ENCODE measurements at regions not wholly inside any gene's neighbourhood (a gene's known extent, or its start where the extent isn't known, plus 50 kb on each side); places are given as distances from the start of the nearest gene placed in this dataset.

DNA sequence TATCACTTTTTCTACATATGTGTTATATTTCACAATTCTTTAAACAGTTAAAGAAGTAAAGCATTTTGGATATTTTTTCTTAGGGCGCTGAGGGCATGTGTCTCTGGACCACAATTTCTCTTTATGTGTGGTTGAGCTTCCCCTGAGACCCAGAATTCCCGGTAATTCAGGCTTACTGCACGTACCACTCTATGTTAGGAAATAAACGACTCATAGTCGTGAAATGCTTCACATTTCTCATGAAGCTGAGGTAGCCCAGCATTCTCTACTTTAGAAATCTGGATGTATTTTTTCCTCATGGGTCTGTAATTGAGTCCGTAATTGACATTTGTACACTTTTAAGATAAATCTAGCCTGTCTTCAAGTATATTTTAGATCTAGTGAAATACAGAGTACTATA is 170.6 kb downstream of the FZD1 start:
- H4K20me1 ChIP-seq (ENCODE audit: control insufficient read depth, insufficient read depth, low read length, poor library complexity, severe bottlenecking): no peaks in the 10 kb centered on the region
- H3K36me3 ChIP-seq (replicated peaks in 1 of 2; ENCODE audit: control extremely low read depth in 1 of 2, control insufficient read depth in 1 of 2, extremely low read depth in 1 of 2, insufficient read depth in 2 of 2, low read length in 1 of 2): no peaks in the 10 kb centered on the region
- DNase-seq: no peak
- no peak overlapping the region for H3K27ac ChIP-seq (ENCODE audit: low read length in 2 of 2)
- CTCF ChIA-PET: no interaction called here
- no peaks in the 10 kb centered on the region for H3K79me2 ChIP-seq (ENCODE audit: control insufficient read depth, insufficient read depth, low read length)
- intact Hi-C loops (cut with micrococcal nuclease): no loop called here
- no peak overlapping the region for H3K27ac Mint-ChIP-seq
- H3K9me3 Mint-ChIP-seq (ENCODE audit: insufficient read depth): peaks cover 5% of the 10 kb centered on the region
- TF ChIP-seq EZH2 (IDR thresholded peaks at IDR 0.05; ENCODE audit: borderline replicate concordance, insufficient read depth, low read depth, low read length, poor library complexity, severe bottlenecking): no peak
- H3K9ac ChIP-seq (ENCODE audit: low read length): no peak overlapping the region
- no peak for ATAC-seq (ENCODE audit: low read depth)
- H3K4me1 ChIP-seq (ENCODE audit: control insufficient read depth in 2 of 2, insufficient read depth in 2 of 2, low read length in 2 of 2): no peaks in the 10 kb centered on the region
- no peak overlapping the region for H3K4me3 ChIP-seq (ENCODE audit: control extremely low read depth in 1 of 5, extremely low read depth in 1 of 5, insufficient read depth in 1 of 5, low read depth in 2 of 5, low read length in 4 of 5)
- POLR2A ChIA-PET: no interaction called here
- H3K27me3 Mint-ChIP-seq: peaks cover 4% of the 10 kb centered on the region
- H3K4me3 Mint-ChIP-seq: no peak overlapping the region
- no peaks in the 10 kb centered on the region for H3K4me1 Mint-ChIP-seq
- WGBS (ENCODE audit: insufficient coverage): 57% methylated on average over 1 of the region's 6 CpGs
- no peak overlapping the region for H3K4me2 ChIP-seq (replicated peaks; ENCODE audit: low read depth, low read length, poor library complexity, severe bottlenecking)
- peaks cover 0 to 3% (median 0%) of the 10 kb centered on the region in 4 experiments for H3K27me3 ChIP-seq (replicated peaks in 1 of 4; ENCODE audit: control extremely low read depth in 1 of 4, control insufficient read depth in 3 of 4, insufficient read depth in 4 of 4, low read length in 3 of 4)
- H2AFZ ChIP-seq (ENCODE audit: insufficient read depth, low read depth, low read length, poor library complexity, severe bottlenecking): no peak overlapping the region
- peaks cover 0 to 10% (median 0%) of the 10 kb centered on the region in 3 donors for H3K9me3 ChIP-seq (ENCODE audit: control extremely low read depth in 1 of 3, control insufficient read depth in 2 of 3, insufficient read depth in 1 of 3, low read length in 2 of 3)

DNA sequence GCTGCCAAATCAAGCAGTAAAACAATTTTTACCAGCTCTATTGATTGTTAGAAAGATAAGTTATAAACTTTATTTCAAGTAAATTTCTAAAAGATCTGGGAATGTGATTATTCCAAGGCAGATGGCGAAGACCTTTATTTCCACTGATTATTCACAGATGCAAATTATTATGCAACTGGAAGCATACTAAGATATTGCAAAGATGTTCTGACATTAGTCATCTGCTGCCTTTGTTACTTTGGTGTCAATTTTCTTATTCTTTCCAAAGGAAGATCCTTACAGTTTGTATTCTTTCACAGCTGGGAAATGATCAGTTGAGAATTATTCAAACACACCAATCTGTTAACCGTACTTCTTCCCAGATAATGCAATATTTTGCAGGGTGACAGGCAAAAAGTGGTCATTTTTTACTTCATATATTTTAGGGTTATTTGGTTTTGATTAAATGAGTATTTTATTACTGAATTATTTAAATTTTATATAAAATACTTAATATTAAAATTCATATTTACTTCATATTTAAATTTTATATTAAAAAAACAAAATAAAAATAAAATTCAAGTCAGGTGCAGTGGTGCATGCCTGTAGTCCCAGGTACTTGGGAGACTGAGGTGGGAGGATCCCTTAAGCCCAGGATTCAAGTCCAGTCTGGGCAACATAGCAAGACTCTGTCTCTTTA is 171.3 kb downstream of the FZD1 start:
- H3K4me3 ChIP-seq (ENCODE audit: control extremely low read depth in 1 of 5, extremely low read depth in 1 of 5, insufficient read depth in 1 of 5, low read depth in 2 of 5, low read length in 4 of 5): no peak overlapping the region
- ATAC-seq (ENCODE audit: low read depth): no peak
- H3K27me3 ChIP-seq (replicated peaks in 1 of 4; ENCODE audit: control extremely low read depth in 1 of 4, control insufficient read depth in 3 of 4, insufficient read depth in 4 of 4, low read length in 3 of 4): peaks cover 0 to 3% (median 0%) of the 10 kb centered on the region in 4 experiments
- DNase-seq: no peak
- ChIA-PET CTCF (no interaction called here), POLR2A (no interaction called here)
- peaks cover 0 to 10% (median 0%) of the 10 kb centered on the region in 3 donors for H3K9me3 ChIP-seq (ENCODE audit: control extremely low read depth in 1 of 3, control insufficient read depth in 2 of 3, insufficient read depth in 1 of 3, low read length in 2 of 3)
- H3K36me3 ChIP-seq (replicated peaks in 1 of 2; ENCODE audit: control extremely low read depth in 1 of 2, control insufficient read depth in 1 of 2, extremely low read depth in 1 of 2, insufficient read depth in 2 of 2, low read length in 1 of 2): no peaks in the 10 kb centered on the region
- no peak for TF ChIP-seq EZH2 (IDR thresholded peaks at IDR 0.05; ENCODE audit: borderline replicate concordance, insufficient read depth, low read depth, low read length, poor library complexity, severe bottlenecking)
- TF ChIP-seq, protein P1, sequence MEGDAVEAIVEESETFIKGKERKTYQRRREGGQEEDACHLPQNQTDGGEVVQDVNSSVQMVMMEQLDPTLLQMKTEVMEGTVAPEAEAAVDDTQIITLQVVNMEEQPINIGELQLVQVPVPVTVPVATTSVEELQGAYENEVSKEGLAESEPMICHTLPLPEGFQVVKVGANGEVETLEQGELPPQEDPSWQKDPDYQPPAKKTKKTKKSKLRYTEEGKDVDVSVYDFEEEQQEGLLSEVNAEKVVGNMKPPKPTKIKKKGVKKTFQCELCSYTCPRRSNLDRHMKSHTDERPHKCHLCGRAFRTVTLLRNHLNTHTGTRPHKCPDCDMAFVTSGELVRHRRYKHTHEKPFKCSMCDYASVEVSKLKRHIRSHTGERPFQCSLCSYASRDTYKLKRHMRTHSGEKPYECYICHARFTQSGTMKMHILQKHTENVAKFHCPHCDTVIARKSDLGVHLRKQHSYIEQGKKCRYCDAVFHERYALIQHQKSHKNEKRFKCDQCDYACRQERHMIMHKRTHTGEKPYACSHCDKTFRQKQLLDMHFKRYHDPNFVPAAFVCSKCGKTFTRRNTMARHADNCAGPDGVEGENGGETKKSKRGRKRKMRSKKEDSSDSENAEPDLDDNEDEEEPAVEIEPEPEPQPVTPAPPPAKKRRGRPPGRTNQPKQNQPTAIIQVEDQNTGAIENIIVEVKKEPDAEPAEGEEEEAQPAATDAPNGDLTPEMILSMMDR (IDR thresholded peaks at IDR 0.05): no peak
- intact Hi-C loops (cut with micrococcal nuclease): no loop called here
- H3K27ac Mint-ChIP-seq: no peak overlapping the region
- H4K20me1 ChIP-seq (ENCODE audit: control insufficient read depth, insufficient read depth, low read length, poor library complexity, severe bottlenecking): no peaks in the 10 kb centered on the region
- H3K4me1 ChIP-seq (ENCODE audit: control insufficient read depth in 2 of 2, insufficient read depth in 2 of 2, low read length in 2 of 2): no peaks in the 10 kb centered on the region
- H3K27ac ChIP-seq (ENCODE audit: low read length in 2 of 2): no peak overlapping the region
- no peak overlapping the region for H3K4me2 ChIP-seq (replicated peaks; ENCODE audit: low read depth, low read length, poor library complexity, severe bottlenecking)
- H3K4me3 Mint-ChIP-seq: no peak overlapping the region
- no peak overlapping the region for H3K9ac ChIP-seq (ENCODE audit: low read length)
- H3K79me2 ChIP-seq (ENCODE audit: control insufficient read depth, insufficient read depth, low read length): no peaks in the 10 kb centered on the region
- H3K9me3 Mint-ChIP-seq (ENCODE audit: insufficient read depth): peaks cover 6% of the 10 kb centered on the region
- peaks cover 4% of the 10 kb centered on the region for H3K27me3 Mint-ChIP-seq
- H3K4me1 Mint-ChIP-seq: no peaks in the 10 kb centered on the region
- no peak overlapping the region for H2AFZ ChIP-seq (ENCODE audit: insufficient read depth, low read depth, low read length, poor library complexity, severe bottlenecking)
- WGBS (ENCODE audit: insufficient coverage): no CpG with 5 or more reads among the region's 2 CpGs
